ENCODE measurements at regions not wholly inside any gene's neighbourhood (a gene's known extent, or its start where the extent isn't known, plus 50 kb on each side); places are given as distances from the start of the nearest gene placed in this dataset.

GRCh38 chr5:14064841-14065240 lies 78.3 kb upstream of the TRIO start:
- TF ChIP-seq CTCF (IDR thresholded peaks at IDR 0.05) = no peak
- Histone ChIP-seq H3K27ac (no peak overlapping the region), H3K9ac (no peak overlapping the region), H3K36me3 (ENCODE audit: control insufficient read depth, insufficient read depth, low read length) (no peaks in the 10 kb centered on the region), H3K4me2 (ENCODE audit: low read length) (no peak overlapping the region), H3K4me1 (no peaks in the 10 kb centered on the region), H3K79me2 (no peaks in the 10 kb centered on the region), H3K4me3 (ENCODE audit: low read depth, low read length) (no peak overlapping the region), H3K27me3 (ENCODE audit: control insufficient read depth, insufficient read depth, low read length) (no peaks in the 10 kb centered on the region), H3K9me3 (ENCODE audit: control insufficient read depth, low read length) (no peaks in the 10 kb centered on the region), H2AFZ (no peak overlapping the region)

DNA sequence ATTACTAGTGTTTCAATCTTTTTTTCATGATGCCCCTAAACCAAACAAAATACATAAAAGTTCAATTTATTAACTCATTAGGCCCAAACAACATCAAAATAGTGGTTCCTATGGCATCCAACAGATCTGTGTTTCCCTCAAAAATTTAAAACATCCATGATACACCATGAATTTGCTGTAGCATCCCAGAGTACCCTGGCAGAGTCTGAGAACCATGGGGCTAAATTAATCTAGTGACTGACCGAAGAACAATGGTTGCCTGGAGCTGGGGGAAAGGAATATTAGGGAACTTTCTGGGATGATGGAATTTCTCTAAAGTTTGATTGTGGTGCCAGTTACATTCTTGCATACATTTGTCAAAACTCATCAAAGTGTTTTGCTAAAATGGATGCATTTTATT lies 79.5 kb upstream of the TRIO start:
- Histone ChIP-seq H3K9ac (no peak overlapping the region), H3K36me3 (ENCODE audit: control insufficient read depth, insufficient read depth, low read length) (no peaks in the 10 kb centered on the region), H3K27me3 (ENCODE audit: control insufficient read depth, insufficient read depth, low read length) (no peaks in the 10 kb centered on the region), H3K79me2 (no peaks in the 10 kb centered on the region), H3K27ac (no peak overlapping the region), H3K4me1 (no peaks in the 10 kb centered on the region), H3K4me3 (ENCODE audit: low read depth, low read length) (no peak overlapping the region), H3K9me3 (ENCODE audit: control insufficient read depth, low read length) (no peaks in the 10 kb centered on the region), H2AFZ (no peak overlapping the region), H3K4me2 (ENCODE audit: low read length) (no peak overlapping the region)
- no peak for TF ChIP-seq CTCF (IDR thresholded peaks at IDR 0.05)

DNA sequence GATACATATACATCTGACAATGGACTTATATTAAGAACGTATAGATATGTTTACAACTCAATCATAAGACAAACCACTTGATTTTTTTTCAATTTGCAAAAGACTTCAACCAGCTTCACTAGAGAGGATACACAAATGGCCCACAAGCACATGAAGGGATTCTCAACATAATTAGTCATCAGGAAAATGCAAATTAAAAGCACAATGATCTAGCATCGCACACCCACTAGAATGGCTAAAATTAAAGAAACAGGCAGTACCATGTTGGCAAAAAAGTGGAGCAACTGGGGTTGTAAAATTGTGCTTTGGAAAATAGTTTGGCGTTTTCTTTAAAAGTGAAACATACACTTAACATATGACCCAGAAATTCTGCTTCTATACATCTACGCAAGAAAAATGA lies 80.0 kb upstream of the TRIO start:
- Histone ChIP-seq H3K27me3 (ENCODE audit: control insufficient read depth, insufficient read depth, low read length) (no peaks in the 10 kb centered on the region), H3K79me2 (no peaks in the 10 kb centered on the region), H3K4me1 (no peaks in the 10 kb centered on the region), H3K36me3 (ENCODE audit: control insufficient read depth, insufficient read depth, low read length) (no peaks in the 10 kb centered on the region), H3K9ac (no peak overlapping the region), H3K27ac (no peak overlapping the region), H2AFZ (no peak overlapping the region), H3K9me3 (ENCODE audit: control insufficient read depth, low read length) (no peaks in the 10 kb centered on the region), H3K4me3 (ENCODE audit: low read depth, low read length) (no peak overlapping the region), H3K4me2 (ENCODE audit: low read length) (no peak overlapping the region)
- no peak for TF ChIP-seq CTCF (IDR thresholded peaks at IDR 0.05)

- H3K4me3 ChIP-seq (ENCODE audit: low read depth, low read length) = no peak overlapping the region
- no peak overlapping the region for H3K9ac ChIP-seq
- TF ChIP-seq CTCF (IDR thresholded peaks at IDR 0.05) = no peak
- H3K4me2 ChIP-seq (ENCODE audit: low read length) = no peak overlapping the region
- H3K9me3 ChIP-seq (ENCODE audit: control insufficient read depth, low read length) = no peaks in the 10 kb centered on the region
- no peaks in the 10 kb centered on the region for H3K36me3 ChIP-seq (ENCODE audit: control insufficient read depth, insufficient read depth, low read length)
- no peaks in the 10 kb centered on the region for H3K27me3 ChIP-seq (ENCODE audit: control insufficient read depth, insufficient read depth, low read length)
- no peak overlapping the region for H2AFZ ChIP-seq
- no peak overlapping the region for H3K27ac ChIP-seq
- no peaks in the 10 kb centered on the region for H3K79me2 ChIP-seq
- H3K4me1 ChIP-seq = no peaks in the 10 kb centered on the region
Observed at GRCh38 chr5:14062178-14062577, 81.0 kb upstream of the TRIO start.

GRCh38 chr5:14061106-14061505 lies 82.0 kb upstream of the TRIO start:
- H3K9ac ChIP-seq = no peak overlapping the region
- H3K79me2 ChIP-seq = no peaks in the 10 kb centered on the region
- no peak overlapping the region for H3K4me3 ChIP-seq (ENCODE audit: low read depth, low read length)
- no peaks in the 10 kb centered on the region for H3K36me3 ChIP-seq (ENCODE audit: control insufficient read depth, insufficient read depth, low read length)
- H3K27ac ChIP-seq = no peak overlapping the region
- H3K4me2 ChIP-seq (ENCODE audit: low read length) = no peak overlapping the region
- no peaks in the 10 kb centered on the region for H3K9me3 ChIP-seq (ENCODE audit: control insufficient read depth, low read length)
- H2AFZ ChIP-seq = no peak overlapping the region
- TF ChIP-seq CTCF (IDR thresholded peaks at IDR 0.05) = no peak
- no peaks in the 10 kb centered on the region for H3K27me3 ChIP-seq (ENCODE audit: control insufficient read depth, insufficient read depth, low read length)
- H3K4me1 ChIP-seq = no peaks in the 10 kb centered on the region
